ENCODE measurements at regions not wholly inside any gene's neighbourhood (a gene's known extent, or its start where the extent isn't known, plus 50 kb on each side); places are given as distances from the start of the nearest gene placed in this dataset.

- TF ChIP-seq HDAC6 (IDR thresholded peaks at IDR 0.05; ENCODE audit: unreplicated experiment) = no peak
Measured at GRCh38 chr6:126880964-126881363, 237.5 kb upstream of the RSPO3 start (continued).

GRCh38 chr6:126886106-126886505, 232.4 kb upstream of the RSPO3 start:
- no peaks in the 10 kb centered on the region for H3K9me3 ChIP-seq (replicated peaks; ENCODE audit: control insufficient read depth, insufficient read depth, low read length)
- no peak for TF ChIP-seq SMARCA5 (IDR thresholded peaks at IDR 0.05)
- no peak for TF ChIP-seq CHD1 (IDR thresholded peaks at IDR 0.05; ENCODE audit: low read depth, low read length)
- no peak for TF ChIP-seq PRDM15 (CRISPR knock-in tag; IDR thresholded peaks at IDR 0.05)
- TF ChIP-seq SREBF1 (IDR thresholded peaks at IDR 0.05; ENCODE audit: low read length) = no peak
- TF ChIP-seq FOS (IDR thresholded peaks at IDR 0.05; ENCODE audit: borderline replicate concordance, extremely low read depth, insufficient read length) = no peak
- no peak for TF ChIP-seq HDAC6 (IDR thresholded peaks at IDR 0.05; ENCODE audit: unreplicated experiment)
- no peak for TF ChIP-seq BCLAF1 (IDR thresholded peaks at IDR 0.05)
- TF ChIP-seq PBX3 (IDR thresholded peaks at IDR 0.05; ENCODE audit: insufficient replicate concordance, low read depth, low read length) = no peak
- H3K4me1 ChIP-seq (ENCODE audit: control insufficient read depth, insufficient read depth, low read length) = no peaks in the 10 kb centered on the region
- CTCF ChIA-PET = no interaction called here
- H3K4me2 ChIP-seq (ENCODE audit: control insufficient read depth, insufficient read depth) = no peak overlapping the region
- no peaks in the 10 kb centered on the region for H4K20me1 ChIP-seq (ENCODE audit: control insufficient read depth, insufficient read depth)
- no TSS peak for BruUV-seq (replicated peaks)
- no peaks in the 10 kb centered on the region for H3K36me3 ChIP-seq (ENCODE audit: control insufficient read depth in 2 of 2, insufficient read depth in 2 of 2, low read length in 1 of 2)
- POLR2A ChIA-PET = no interaction called here
- no peak for DNase-seq (ENCODE audit: low read depth, low spot score)
- in situ Hi-C loops (cut with MboI) (no loop called here), intact Hi-C loops (cut with micrococcal nuclease; ENCODE audit: unreplicated experiment) (no loop called here)
- SMC1A ChIA-PET (ENCODE audit: uncharacterized antibody, unreplicated experiment) = no interaction called here
- no peak overlapping the region for H3K27ac ChIP-seq (ENCODE audit: control insufficient read depth, insufficient read depth)
- WGBS (ENCODE audit: insufficient coverage, insufficient replicate concordance, low lambda C conversion rate, missing lambda C conversion rate) = 0% methylated on average over 1 of the region's 1 CpG
- no peak overlapping the region for H3K4me3 ChIP-seq
- ATAC-seq = no peak
- H2AFZ ChIP-seq (ENCODE audit: control insufficient read depth, low read depth, low read length) = no peak overlapping the region
- H3K9ac ChIP-seq (ENCODE audit: control insufficient read depth, insufficient read depth, low read length) = no peak overlapping the region
- no peaks in the 10 kb centered on the region for H3K79me2 ChIP-seq (ENCODE audit: control insufficient read depth, insufficient read depth, low read length)
- FAIRE-seq = no peak
- RAD21 ChIA-PET (ENCODE audit: unreplicated experiment) = no interaction called here
- no peaks in the 10 kb centered on the region for H3K27me3 ChIP-seq (replicated peaks in 1 of 2; ENCODE audit: control insufficient read depth in 2 of 2, insufficient read depth in 2 of 2, low read length in 1 of 2)

Measured in GM12878 (cell line).